A549 (cell line): ENCODE measurements at regions not wholly inside any gene's neighbourhood (a gene's known extent, or its start where the extent isn't known, plus 50 kb on each side); places are given as distances from the start of the nearest gene placed in this dataset.
"Not testable (repeated sequence)": the region's sequence is repeated elsewhere in the genome, so short reads cannot be mapped to it uniquely, and the experiment has no call there.

ENCODE experiments used
- CTCF ChIP-seq: fragments of >200 bp; sonication (Bioruptor Twin); formaldehyde crosslinking; IDR thresholded peaks from 3 replicates; pipeline ENCODE4 v1.5.1; 2016
- ELK1 ChIP-seq: fragments of 150-350 bp; IDR thresholded peaks from 2 replicates; pipeline ENCODE4 v1.6.1; 2014; ENCODE audit warnings: low read depth, mild to moderate bottlenecking, low read length
- NR3C1 ChIP-seq: fragments of >200 bp; sonication (Bioruptor Twin); formaldehyde crosslinking; IDR thresholded peaks from 3 replicates; pipeline ENCODE4 v1.6.1; 2017
- POLR2AphosphoS2 ChIP-seq: conservative IDR thresholded peaks from 2 replicates; pipeline ENCODE4 v1.6.1; 2012; ENCODE audit warnings: low read length, improper control_type of control experiment, inconsistent platforms
- REST ChIP-seq: fragments of 200-600 bp; sonication (generic); IDR thresholded peaks from 2 replicates; pipeline ENCODE4 v1.6.1; 2016; ENCODE audit warnings: antibody characterized with exemption, mild to moderate bottlenecking, moderate library complexity
- RNF2 ChIP-seq: fragments of 200-600 bp; sonication (generic); IDR thresholded peaks from 2 replicates; pipeline ENCODE4 v1.6.1; 2016; ENCODE audit warnings: low read depth, mild to moderate bottlenecking, antibody characterized with exemption, moderate library complexity, borderline replicate concordance

- not testable (repeated sequence) for TF ChIP-seq RNF2, NR3C1, CTCF, REST, POLR2AphosphoS2, ELK1
These were observed 1283.2 kb upstream of the TMEM132C start for GRCh38 chr12:126983735-126984134.
